Testis (tissue), 2 donors: ENCODE measurements at regions not wholly inside any gene's neighbourhood (a gene's known extent, or its start where the extent isn't known, plus 50 kb on each side); places are given as distances from the start of the nearest gene placed in this dataset.
"Not testable (repeated sequence)": the region's sequence is repeated elsewhere in the genome, so short reads cannot be mapped to it uniquely, and the experiment has no call there.

ENCODE experiments used
- DNase-seq: peaks from one replicate; pipeline ENCODE4 v3.0.0-alpha.2; 2019
- H3K27ac ChIP-seq, 2 donors: fragments of 200-600 bp; sonication (generic); one replicate each; pipeline ENCODE4 v1.5.1; 2019
- H3K27me3 ChIP-seq: fragments of 200-600 bp; sonication (generic); one replicate; pipeline ENCODE4 v1.5.1; 2019
- H3K36me3 ChIP-seq: fragments of 200-600 bp; sonication (generic); one replicate; pipeline ENCODE4 v1.5.1; 2017; ENCODE audit warnings: low read depth; ENCODE audit errors: missing control alignments
- H3K4me1 ChIP-seq: fragments of 200-600 bp; sonication (generic); one replicate; pipeline ENCODE4 v1.5.1; 2019
- H3K4me3 ChIP-seq, 2 donors: fragments of 200-600 bp; sonication (generic); one replicate each; pipeline ENCODE4 v1.5.1; 2017 to 2019
- H3K9me3 ChIP-seq: fragments of 200-600 bp; sonication (generic); one replicate; pipeline ENCODE4 v1.5.1; 2017
- POLR2A ChIP-seq: fragments of 450-650 bp; IDR thresholded peaks from one replicate; pipeline ENCODE4 v1.6.1; 2017; ENCODE audit warnings: antibody characterized with exemption, mild to moderate bottlenecking, moderate library complexity
- WGBS, 2 donors: methylation state at CpG; one replicate each; pipeline ENCODE4 v1.1.5; 2018; 5-methylcytosine and 5-hydroxymethylcytosine counted together
- intact Hi-C: fragments of 100-400 bp; cut with DNase I; formaldehyde crosslinking; loops from one replicate; pipeline ENCODE4 v1.15.1; 2023; ENCODE audit warnings: low total_unique reads
- TF ChIP-seq, protein P1 (sequence below), 3 experiments: fragments of 450-650 bp in 2 of 3; fragments of 200-600 bp in 1 of 3; sonication (generic) in 1 of 3; IDR thresholded peaks; one replicate each; pipeline ENCODE4 v1.5.1; 2016 to 2019; ENCODE audit warnings: antibody characterized with exemption in 3 of 3, mild to moderate bottlenecking in 2 of 3, moderate library complexity in 1 of 3

DNA sequence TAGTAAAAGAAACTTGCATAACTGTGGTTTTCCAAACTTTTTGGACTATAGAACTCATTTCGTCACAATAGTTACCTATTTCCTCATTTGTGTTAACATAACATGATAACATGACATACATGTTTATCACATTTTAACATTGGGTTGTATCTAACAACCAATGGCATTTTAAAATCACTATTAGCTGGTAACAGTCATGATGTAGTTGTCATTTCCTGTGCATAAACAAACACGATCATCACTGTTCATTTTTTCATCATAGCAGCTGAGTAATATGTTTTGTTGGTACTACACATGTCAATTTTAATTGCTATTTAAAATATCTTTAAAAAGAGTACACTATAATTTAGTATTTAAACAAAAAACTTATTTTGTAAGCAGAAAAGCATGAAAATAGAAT, 402.4 kb downstream of the SATB2 start:
- Histone ChIP-seq H3K36me3 (no peaks in the 10 kb centered on the region), H3K9me3 (no peaks in the 10 kb centered on the region), H3K4me1 (no peaks in the 10 kb centered on the region), H3K27me3 (no peaks in the 10 kb centered on the region), H3K4me3 (no peak overlapping the region), H3K27ac (no peak overlapping the region)
- WGBS, 2 donors: 80 to 85% methylated on average over 2 of the region's 2 CpGs
- intact Hi-C loops: no loop called here
- DNase-seq: no peak
- TF ChIP-seq, protein P1, sequence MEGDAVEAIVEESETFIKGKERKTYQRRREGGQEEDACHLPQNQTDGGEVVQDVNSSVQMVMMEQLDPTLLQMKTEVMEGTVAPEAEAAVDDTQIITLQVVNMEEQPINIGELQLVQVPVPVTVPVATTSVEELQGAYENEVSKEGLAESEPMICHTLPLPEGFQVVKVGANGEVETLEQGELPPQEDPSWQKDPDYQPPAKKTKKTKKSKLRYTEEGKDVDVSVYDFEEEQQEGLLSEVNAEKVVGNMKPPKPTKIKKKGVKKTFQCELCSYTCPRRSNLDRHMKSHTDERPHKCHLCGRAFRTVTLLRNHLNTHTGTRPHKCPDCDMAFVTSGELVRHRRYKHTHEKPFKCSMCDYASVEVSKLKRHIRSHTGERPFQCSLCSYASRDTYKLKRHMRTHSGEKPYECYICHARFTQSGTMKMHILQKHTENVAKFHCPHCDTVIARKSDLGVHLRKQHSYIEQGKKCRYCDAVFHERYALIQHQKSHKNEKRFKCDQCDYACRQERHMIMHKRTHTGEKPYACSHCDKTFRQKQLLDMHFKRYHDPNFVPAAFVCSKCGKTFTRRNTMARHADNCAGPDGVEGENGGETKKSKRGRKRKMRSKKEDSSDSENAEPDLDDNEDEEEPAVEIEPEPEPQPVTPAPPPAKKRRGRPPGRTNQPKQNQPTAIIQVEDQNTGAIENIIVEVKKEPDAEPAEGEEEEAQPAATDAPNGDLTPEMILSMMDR (IDR thresholded peaks at IDR 0.05): no peak
- no peak for TF ChIP-seq POLR2A

DNA sequence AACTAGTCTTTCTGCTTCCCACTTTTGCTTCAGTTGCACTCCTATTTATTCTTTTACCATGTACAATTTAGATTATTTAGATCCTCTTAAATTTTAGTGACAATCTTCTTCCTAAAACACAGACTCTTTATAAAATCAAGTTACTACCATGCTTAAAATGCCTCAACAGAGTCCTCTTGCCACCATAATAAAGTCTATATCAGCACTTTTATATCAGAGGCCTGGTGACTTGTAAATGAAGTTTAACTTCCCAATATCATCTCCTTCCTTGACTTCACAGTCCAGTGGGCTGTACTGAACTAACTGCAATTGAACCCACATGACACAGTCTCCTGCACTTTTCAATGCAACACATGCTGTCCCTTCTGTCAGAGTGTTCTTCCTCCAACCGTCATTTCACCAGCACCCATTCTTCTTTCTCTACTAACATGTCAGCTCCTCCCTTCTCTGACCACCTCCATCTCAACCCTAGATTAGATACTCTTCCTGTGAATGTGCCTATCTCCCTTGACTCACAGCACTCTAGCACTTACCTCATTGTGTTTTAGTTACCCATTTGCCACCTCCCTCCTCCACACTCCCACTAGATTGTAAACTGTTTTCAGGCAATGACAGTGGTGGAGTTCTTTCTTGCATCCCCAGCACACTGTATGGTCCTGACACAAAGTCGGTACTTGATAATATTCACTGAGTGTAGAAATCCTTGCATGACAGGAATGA, 414.9 kb downstream of the SATB2 start:
- Histone ChIP-seq H3K27ac (no peak overlapping the region), H3K9me3 (no peaks in the 10 kb centered on the region), H3K27me3 (no peaks in the 10 kb centered on the region), H3K4me3 (no peak overlapping the region), H3K4me1 (no peaks in the 10 kb centered on the region), H3K36me3 (no peaks in the 10 kb centered on the region)
- intact Hi-C loops: no loop called here
- no peak for DNase-seq
- no peak for TF ChIP-seq POLR2A
- TF ChIP-seq, protein P1 (IDR thresholded peaks at IDR 0.05): no peak
- WGBS, 2 donors: 81 to 83% methylated on average over 2 of the region's 2 CpGs

DNA sequence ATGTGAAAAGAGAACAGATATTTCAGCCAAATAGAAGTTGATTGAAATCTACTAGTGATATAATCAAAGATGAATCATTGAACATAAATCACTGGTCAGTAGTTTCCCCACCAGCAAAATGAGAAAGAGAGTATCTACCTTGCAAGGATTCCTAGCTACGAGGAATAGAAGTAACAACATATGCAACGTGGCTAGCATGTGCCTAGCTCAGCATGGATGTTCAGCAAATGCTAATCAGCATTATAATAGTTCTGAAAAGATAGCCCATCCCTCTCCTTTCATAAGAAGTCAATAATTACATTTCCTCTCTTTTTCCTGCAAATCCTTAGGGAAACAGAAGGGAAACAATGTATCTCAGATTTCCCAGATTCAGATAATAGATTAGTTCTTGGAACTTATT, 417.2 kb downstream of the SATB2 start:
- intact Hi-C loops: no loop called here
- DNase-seq: no peak
- H3K27me3 ChIP-seq: no peaks in the 10 kb centered on the region

DNA sequence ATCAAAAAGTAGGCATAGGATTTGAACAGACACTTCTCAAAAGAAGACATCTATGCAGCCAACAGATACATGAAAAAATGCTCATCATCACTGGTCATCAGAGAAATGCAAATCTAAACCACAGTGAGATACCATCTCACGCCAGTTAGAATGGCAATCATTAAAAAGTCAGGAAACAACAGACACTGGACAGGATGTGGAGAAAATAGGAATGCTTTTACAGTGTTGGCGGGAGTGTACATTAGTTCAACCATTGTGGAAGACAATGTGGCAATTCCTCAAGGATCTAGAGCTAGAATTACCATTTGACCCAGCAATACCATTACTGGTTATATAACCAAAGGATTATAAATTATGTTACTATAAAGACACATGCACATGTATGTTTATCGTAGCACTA, 424.0 kb downstream of the SATB2 start:
- WGBS, 2 donors: 82 to 94% methylated on average over 3 of the region's 3 CpGs
- H3K4me3 ChIP-seq, H3K9me3 ChIP-seq, H3K36me3 ChIP-seq, H3K4me1 ChIP-seq, DNase-seq, H3K27ac ChIP-seq, intact Hi-C loops, H3K27me3 ChIP-seq: not testable (repeated sequence)

More for the DNA sequence above, 417.2 kb downstream of the SATB2 start:
- Histone ChIP-seq H3K27ac (no peak overlapping the region), H3K4me1 (no peaks in the 10 kb centered on the region), H3K36me3 (no peaks in the 10 kb centered on the region), H3K9me3 (no peaks in the 10 kb centered on the region), H3K4me3 (no peak overlapping the region)
- 63 to 71% methylated on average over 2 of the region's 2 CpGs for WGBS, 2 donors
- TF ChIP-seq, protein P1 (IDR thresholded peaks at IDR 0.05): no peak
- no peak for TF ChIP-seq POLR2A

DNA sequence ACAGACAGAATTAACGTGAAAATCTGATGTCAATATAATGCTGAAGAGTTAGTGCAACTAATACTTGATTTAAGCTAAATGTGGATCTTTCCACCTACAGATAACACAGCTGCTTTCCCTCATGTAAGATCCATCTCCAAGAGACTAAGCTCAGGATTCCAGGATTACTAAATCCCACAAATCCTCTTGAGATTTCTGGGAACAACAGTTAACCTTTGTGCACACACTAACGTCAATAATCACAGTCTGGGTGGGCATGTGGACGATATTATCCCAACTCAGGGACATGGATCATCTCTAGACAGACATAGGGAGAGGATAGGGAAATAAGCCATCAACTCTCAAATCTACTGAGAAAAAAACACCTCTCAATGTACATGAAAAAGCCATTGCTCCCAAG, 432.6 kb downstream of the SATB2 start:
- DNase-seq: no peak
- H3K9me3 ChIP-seq: no peaks in the 10 kb centered on the region
- 67 to 78% methylated on average over 3 of the region's 3 CpGs for WGBS, 2 donors
- no peaks in the 10 kb centered on the region for H3K4me1 ChIP-seq
- intact Hi-C loops: no loop called here
- H3K27ac ChIP-seq: no peak overlapping the region
- no peaks in the 10 kb centered on the region for H3K27me3 ChIP-seq
- H3K4me3 ChIP-seq: no peak overlapping the region
- TF ChIP-seq, protein P1 (IDR thresholded peaks at IDR 0.05): no peak
- no peak for TF ChIP-seq POLR2A
- no peaks in the 10 kb centered on the region for H3K36me3 ChIP-seq
